NCI-H460 (cell line): ENCODE measurements at regions not wholly inside any gene's neighbourhood (a gene's known extent, or its start where the extent isn't known, plus 50 kb on each side); places are given as distances from the start of the nearest gene placed in this dataset.
A peak's percentile ranks its signal among the peaks of the same experiment; 100 is the strongest.
"Not testable (repeated sequence)": the region's sequence is repeated elsewhere in the genome, so short reads cannot be mapped to it uniquely, and the experiment has no call there.

Source experiments
- DNase-seq: peaks from one replicate; pipeline ENCODE4 v3.0.0-alpha.2; 2016; ENCODE audit warnings: low read depth; ENCODE audit errors: extremely low read depth

GRCh38 chr4:22573198-22573597 is 57.3 kb upstream of the ADGRA3 start:
- DNase-seq = no peak

DNA sequence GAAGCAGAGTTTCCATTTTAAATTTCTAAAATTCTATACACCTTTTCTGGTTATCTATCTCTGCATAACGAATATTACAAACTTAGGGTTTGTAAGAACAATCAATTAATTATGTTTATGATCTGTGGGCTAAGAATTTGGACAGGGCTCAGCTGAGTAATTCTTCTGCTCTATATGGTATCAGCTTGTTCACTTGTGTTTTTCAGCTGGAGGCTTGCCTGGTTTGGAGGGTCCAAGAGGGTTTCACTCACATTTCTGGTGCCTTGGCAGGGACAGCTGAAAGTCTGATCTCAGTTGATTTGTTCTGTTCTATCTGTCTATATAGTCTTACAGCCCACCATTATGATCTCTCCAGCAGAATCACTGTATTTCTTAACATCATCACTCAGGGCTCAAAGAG is 57.8 kb upstream of the ADGRA3 start:
- DNase-seq = no peak

DNA sequence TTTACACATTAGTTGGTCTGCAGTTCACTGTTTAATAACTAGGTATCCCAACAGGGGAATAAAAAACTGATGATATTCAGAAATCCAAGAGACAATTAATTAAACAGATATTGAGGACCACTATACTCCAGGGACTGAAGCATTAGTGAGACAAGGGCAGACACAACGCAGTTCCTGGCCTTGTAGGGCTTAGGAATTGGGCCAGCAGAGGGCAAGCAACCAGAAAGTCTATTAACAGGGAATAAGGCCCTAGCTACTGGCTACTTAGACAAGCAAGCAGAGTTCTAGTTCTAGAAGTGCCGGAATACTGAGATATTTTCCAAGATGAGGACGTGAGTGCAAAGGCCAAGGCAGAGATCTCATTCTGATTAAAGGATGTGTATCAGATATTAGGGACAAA is 58.6 kb upstream of the ADGRA3 start:
- no peak for DNase-seq

DNA sequence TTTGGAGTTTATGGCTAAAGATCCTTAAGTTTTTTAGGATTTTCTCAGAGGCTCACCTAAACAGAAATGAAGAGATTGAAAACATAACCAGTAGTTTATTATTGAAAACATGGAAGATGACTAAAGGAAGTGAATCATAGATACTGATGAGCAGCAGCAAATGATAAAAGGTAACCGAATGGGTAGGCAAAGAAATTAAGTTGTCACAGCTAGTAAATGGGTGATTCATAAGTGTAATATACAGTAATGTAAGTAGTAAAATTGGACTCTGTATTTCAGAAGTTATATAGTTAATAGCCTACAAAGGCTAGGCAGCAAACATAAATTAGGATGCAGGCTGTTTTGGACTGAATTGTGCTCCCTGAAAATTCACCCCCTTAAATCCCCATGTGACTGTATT is 59.0 kb upstream of the ADGRA3 start:
- DNase-seq = no peak

GRCh38 chr4:22587253-22587652 is 71.4 kb upstream of the ADGRA3 start:
- no peak for DNase-seq

DNA sequence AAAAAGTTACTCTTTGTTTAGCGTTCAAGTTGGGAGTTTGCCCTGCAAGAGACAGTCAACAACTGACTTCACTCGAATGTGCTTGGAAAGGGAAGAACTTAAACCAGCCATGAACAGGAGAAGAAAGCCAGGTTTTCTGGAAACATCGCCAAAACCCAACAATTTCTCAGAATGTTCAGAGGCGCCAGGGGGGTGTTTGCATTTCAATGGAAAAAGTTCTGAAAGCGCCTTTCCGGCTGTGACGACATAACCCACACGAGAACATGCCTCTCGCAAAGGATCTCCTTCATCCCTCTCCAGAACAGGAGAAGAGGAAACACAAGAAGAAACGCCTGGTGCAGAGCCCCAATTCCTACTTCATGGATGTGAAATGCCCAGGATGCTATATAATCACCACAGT is 78.1 kb upstream of the ADGRA3 start:
- DNase-seq = no peak

GRCh38 chr4:22595684-22596083 is 79.8 kb upstream of the ADGRA3 start:
- DNase-seq = no peak

DNA sequence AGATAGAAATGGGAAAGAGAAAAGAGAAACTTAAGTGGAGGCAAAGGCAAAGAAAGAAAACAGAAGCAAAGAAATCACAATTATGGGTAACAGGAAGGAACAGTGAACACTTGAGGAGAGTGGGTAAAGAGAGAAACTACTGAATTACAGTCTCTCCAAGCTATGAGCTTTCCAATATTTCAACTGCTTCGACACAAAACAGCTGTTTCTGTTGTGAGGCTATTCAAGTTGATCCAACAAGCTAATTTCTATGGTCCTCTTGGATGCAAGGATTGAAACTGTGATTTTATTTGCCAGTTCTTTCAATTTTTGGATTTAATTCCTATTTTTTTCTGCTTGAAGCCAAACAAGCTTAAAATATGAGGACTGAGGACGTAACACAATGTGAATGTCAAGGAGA is 80.5 kb upstream of the ADGRA3 start:
- no peak for DNase-seq

GRCh38 chr4:22597471-22597870 is 81.6 kb upstream of the ADGRA3 start:
- no peak for DNase-seq

DNA sequence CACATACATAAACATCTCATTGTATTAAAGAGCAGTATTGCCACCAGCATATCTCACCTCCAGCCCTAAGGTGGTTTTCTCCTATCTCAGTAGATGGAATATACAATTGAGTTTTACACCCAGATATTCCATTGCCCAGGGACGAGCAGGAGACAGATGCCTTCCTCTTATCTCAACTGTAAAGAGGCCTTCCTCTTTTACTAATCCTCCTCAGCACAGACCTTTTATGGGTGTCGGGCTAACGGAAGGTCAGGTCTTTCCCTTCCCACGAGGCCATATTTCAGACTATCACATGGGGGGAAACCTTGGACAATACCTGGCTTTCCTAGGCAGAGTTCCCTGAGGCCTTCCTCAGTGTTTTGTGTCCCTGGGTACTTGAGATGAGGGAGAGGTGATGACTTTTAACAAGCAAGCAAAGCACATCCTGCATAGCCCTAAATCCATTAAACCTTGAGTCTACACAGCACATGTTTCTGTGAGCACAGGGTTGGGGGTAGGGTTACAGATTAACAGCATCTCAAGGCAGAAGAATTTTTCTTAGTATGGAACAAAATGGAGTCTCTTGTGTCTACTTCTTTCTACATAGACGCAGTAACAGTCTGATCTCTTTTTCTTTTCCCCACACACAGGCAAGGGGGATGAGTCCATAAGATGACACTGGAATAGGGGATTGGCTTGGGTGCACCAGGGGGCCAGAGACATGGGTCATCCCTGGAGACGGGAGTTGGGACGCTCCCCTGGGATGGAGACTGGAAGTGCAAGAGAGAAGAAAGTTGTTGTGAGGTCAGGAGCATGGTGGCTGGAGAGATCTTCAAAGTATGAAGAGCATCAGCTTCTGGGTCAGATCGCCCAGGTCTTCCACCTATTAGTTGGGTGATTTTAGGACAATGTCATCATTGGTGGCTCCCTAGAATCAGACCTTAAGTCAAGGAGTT is 82.5 kb upstream of the ADGRA3 start:
- DNase-seq = not testable (repeated sequence)

DNA sequence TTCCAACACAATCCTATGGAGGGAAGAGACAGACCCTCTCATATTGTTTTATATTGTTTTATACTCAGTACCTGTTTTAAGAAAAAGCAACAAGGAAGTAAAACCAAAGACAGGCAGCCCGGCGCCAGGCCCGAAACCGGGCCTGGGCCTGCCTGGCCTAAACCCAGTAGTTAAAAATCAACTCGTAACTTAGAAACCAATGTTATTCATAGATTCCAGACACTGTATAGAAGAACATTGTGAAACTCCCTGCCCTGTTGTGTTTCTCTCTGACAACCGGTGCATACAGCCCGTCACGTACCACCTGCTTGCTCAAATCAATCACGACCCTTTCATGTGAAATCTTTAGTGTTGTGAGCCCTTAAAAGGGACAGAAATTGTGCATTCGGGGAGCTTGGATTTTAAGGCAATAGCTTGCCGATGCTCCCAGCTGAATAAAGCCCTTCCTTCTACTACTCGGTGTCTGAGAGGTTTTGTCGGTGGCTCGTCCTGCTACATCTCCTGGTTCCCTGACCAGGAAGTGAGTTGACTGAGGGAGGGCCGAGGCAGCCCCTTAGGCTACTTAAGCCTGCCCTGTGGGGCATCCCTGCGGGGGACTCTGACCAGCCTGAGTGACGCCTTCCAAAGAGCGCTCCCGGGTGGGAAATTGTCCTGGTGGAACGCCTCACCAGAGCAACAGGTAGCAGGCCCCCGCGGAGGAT is 83.5 kb upstream of the ADGRA3 start:
- DNase-seq = not testable (repeated sequence)

DNA sequence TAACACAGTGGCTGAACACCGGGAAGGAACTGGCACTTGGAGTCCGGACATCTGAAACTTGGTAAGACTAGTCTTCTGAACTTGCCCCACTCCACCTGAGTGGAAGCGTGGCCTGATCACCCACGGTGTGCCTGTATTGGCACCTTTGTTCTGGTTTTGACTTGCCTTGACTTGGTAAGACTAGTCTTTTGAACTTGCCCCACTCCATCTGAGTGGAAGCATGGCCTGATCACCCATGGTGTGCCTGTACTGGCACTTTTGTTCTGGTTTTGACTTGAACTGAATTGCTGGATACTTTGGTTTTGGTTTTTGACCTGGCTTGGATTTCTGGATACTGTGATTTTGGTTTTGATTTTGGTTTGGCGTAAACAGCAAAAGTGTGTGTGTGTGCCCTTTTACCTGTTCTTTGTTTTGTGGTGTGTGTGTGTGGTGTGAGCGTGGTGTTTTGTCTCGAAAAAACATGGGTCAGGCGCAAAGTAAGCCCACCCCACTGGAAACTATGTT is 84.1 kb upstream of the ADGRA3 start:
- not testable (repeated sequence) for DNase-seq

DNA sequence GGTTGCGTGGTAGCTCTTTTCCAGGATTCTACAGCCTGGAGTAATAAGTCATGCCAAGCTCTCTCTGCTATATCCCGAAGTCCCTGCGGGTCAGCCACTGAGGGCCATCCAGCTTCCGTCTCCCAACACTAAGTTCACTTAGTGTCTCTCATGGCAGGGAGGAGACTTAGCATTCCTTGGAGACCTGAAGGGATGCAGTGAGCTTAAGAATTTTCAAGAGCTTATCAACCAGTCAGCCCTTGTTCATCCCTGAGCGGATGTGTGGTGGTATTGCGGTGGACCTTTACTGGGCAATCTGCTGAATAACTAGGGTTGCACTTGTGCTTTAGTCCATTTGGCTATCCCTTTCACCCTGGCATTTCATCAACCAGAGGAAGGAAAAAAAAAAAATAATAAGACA is 85.8 kb upstream of the ADGRA3 start:
- not testable (repeated sequence) for DNase-seq

DNA sequence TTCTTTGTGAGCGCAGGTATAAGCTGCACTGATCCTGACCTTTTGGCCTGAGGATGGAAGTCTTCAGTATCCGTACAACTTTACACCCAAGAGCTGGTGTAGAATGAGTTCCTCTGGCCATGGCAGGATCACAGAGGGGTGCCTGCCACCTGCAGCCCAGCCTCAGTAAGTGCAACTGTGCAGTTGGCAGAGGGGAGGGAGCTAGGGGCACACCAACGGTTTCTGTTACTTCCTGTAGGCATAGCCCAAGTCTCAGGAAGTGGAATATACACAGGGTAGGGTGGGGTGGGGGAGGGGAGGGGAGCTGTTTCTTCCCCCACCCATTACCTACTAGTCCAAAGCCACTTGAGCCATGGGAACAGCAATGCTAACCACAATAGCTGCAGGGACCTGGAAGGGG is 85.4 kb upstream of the GBA3 start:
- DNase-seq = peak; percentile 21

DNA sequence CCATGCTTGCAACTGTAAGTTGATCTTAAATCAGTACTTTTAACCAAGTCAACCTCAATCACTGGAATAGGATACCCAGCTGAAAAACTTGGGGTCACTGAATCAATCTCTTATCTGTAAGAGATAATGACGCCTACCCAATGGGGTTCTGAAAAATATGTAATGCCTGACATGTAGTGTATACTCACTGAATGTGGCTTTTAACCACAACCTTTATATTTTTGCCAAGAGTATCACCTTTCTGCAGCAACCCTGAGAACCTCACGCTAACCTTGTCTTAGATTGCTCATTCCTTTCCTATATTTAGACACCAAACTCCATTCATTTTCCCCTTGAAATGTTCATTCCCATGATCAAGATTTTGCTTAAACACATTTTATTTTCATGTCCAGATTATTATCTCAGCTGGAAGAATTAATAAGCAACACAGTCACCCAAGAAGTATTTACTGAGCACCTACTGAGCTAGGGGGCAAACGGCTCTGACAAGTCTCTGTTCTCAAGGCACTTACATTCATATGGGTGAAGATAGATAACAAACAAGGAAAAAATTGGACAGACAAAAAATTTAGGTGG is 82.7 kb upstream of the GBA3 start:
- DNase-seq = not testable (repeated sequence)

DNA sequence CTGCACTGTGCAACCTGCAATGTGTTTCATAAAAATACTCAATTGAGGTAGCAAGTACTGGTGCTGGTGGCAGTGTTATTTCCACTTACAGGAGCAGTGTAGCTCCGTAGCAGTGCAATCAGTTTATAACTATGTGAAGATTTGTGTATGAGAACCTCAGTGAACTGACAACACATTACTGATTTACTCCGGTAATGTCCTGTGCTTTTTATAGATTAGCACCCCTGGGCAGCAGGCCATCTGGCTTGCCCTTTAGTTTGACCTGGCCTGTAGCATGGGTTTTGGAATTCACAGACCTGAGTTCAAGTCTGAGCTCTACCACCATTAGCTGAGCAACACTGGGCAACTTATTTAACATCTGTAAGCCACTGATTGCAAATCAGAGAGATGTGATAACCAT is 78.6 kb upstream of the GBA3 start:
- DNase-seq = no peak

GRCh38 chr4:22616516-22616915 is 76.2 kb upstream of the GBA3 start:
- DNase-seq = no peak

DNA sequence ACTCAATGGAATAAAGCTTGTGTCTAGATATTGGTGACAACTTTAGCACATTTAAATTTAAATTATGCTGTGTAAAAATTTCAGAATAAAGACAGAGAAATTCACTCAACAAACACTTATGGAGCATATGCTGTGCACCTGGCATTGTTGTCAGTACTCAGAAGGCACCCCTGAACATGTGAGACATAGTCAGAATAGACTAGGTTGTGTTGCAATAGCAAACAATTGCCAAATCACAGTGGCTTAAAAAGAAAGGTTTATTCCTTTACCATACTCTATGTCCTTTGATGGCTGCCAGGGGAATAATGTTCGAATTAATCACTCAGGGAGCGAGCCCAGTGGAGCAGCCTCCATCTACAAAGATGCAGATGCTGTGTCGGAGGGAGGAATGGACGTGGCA is 72.6 kb upstream of the GBA3 start:
- DNase-seq = not testable (repeated sequence)

DNA sequence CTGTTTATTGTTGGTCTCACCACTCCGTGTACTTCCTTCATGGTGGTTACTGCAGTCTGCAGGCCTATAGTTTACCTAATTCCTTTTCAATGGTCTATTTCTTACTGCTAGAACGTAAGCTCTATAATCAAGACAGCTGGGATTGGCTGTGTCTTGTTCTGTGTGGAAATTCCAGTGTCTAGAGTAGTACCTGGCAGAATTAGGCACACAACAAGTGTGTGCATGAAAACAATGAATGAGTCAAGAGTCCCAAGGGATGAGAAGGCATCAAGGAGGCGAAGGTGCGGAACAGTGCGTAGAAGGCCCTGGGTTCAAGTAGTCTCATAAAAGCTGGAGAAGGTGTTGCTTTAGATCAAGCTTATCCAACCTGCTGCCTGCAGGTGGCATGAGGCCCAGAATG is 70.8 kb upstream of the GBA3 start:
- DNase-seq = not testable (repeated sequence)

DNA sequence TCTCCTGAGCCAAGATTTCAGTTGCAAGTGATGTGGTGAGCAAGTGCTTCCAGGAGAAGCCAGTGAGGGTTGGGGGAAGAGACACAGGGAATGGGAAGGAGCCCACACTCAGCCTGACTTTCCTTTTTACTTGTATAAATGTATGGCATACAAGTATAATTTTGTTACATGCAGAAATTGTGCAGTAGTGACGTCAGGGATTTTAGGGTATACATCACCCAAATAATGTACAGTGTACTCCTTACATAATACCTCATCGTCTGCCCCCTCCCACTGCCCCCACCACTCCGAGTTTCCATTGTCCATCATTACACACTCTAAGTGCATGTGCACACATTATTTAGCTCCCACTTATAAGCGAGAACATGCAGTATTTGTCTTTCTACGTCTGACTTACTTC is 68.7 kb upstream of the GBA3 start:
- DNase-seq = not testable (repeated sequence)

- no peak for DNase-seq
Measured at GRCh38 chr4:22625311-22625710, 67.4 kb upstream of the GBA3 start.
